Keratinocyte (primary cell): ENCODE measurements at regions not wholly inside any gene's neighbourhood (a gene's known extent, or its start where the extent isn't known, plus 50 kb on each side); places are given as distances from the start of the nearest gene placed in this dataset.

Experiments used
- DNase-seq: peaks from one replicate; pipeline ENCODE4 v3.0.0-alpha.2; 2011; ENCODE audit warnings: low read depth, missing footprints, low spot score
- FAIRE-seq: peaks from 2 replicates; lab custom pipeline; 2011; peaks lifted over from hg19 to GRCh38; lab: Jason Lieb, UNC
- H2AFZ ChIP-seq: 2 replicates; pipeline ENCODE4 v1.6.0; 2012; ENCODE audit warnings: low read length, control low read depth, inconsistent platforms; ENCODE audit not compliant: control insufficient read depth
- H3K27ac ChIP-seq: 2 replicates; pipeline ENCODE4 v1.5.1; 2011; ENCODE audit warnings: low read length; ENCODE audit not compliant: control insufficient read depth, insufficient read depth
- H3K27me3 ChIP-seq: 3 replicates; pipeline ENCODE4 v1.6.0; 2011; ENCODE audit warnings: low read length; ENCODE audit not compliant: control insufficient read depth, insufficient read depth; ENCODE audit errors: extremely low read depth
- H3K36me3 ChIP-seq, 2 experiments: 2 replicates in 1 of 2; 3 replicates in 1 of 2; pipeline ENCODE4 v1.5.1; 2011; ENCODE audit warnings: low read length in 2 of 2, mild to moderate bottlenecking in 1 of 2; ENCODE audit not compliant: control insufficient read depth in 2 of 2, insufficient read depth in 2 of 2; ENCODE audit errors: extremely low read depth in 1 of 2
- H3K4me1 ChIP-seq: 3 replicates; pipeline ENCODE4 v1.5.1; 2011; ENCODE audit warnings: low read length; ENCODE audit not compliant: control insufficient read depth, insufficient read depth; ENCODE audit errors: extremely low read depth
- H3K4me2 ChIP-seq: 3 replicates; pipeline ENCODE4 v1.6.0; 2011; ENCODE audit warnings: low read depth, low read length; ENCODE audit not compliant: control insufficient read depth, insufficient read depth; ENCODE audit errors: extremely low read depth
- H3K4me3 ChIP-seq, 3 experiments: fragments of 200-600 bp in 1 of 3; sonication (generic) in 1 of 3; 2 replicates in 2 of 3; 3 replicates in 1 of 3; pipeline ENCODE4 v1.5.1; 2011 to 2016; ENCODE audit warnings: low read length in 3 of 3, mild to moderate bottlenecking in 3 of 3, control low read depth in 2 of 3, inconsistent platforms in 1 of 3, low read depth in 1 of 3, mixed read lengths in 1 of 3, mixed run types in 1 of 3, moderate library complexity in 1 of 3; ENCODE audit not compliant: control insufficient read depth in 2 of 3, insufficient read depth in 2 of 3; ENCODE audit errors: extremely low read depth in 1 of 3
- H3K79me2 ChIP-seq: 2 replicates; pipeline ENCODE4 v1.6.0; 2012; ENCODE audit warnings: low read length; ENCODE audit not compliant: control insufficient read depth, insufficient read depth
- H3K9ac ChIP-seq: 3 replicates; pipeline ENCODE4 v1.6.0; 2011; ENCODE audit warnings: low read length; ENCODE audit not compliant: control insufficient read depth, insufficient read depth; ENCODE audit errors: extremely low read depth
- H3K9me1 ChIP-seq: 3 replicates; pipeline ENCODE4 v1.6.0; 2011; ENCODE audit warnings: low read length; ENCODE audit not compliant: control insufficient read depth, insufficient read depth; ENCODE audit errors: extremely low read depth
- H3K9me3 ChIP-seq: 2 replicates; pipeline ENCODE4 v1.5.1; 2012; ENCODE audit warnings: low read depth, low read length; ENCODE audit not compliant: control insufficient read depth
- H4K20me1 ChIP-seq: 3 replicates; pipeline ENCODE4 v1.6.0; 2011; ENCODE audit warnings: low read length; ENCODE audit not compliant: control insufficient read depth, insufficient read depth; ENCODE audit errors: extremely low read depth
- EZH2 ChIP-seq: IDR thresholded peaks from one replicate; pipeline ENCODE4 v1.6.1; 2012; ENCODE audit warnings: inconsistent platforms, mild to moderate bottlenecking, low read length, moderate library complexity
- dilution Hi-C: fragments of 300-500 bp; cut with MboI; formaldehyde crosslinking; loops from one replicate; pipeline ENCODE4 v1.7.0; 2020; ENCODE audit warnings: low sequenced_read_pairs; ENCODE audit not compliant: extremely low pct_ligation_motif_present
- TF ChIP-seq, protein P1 (sequence below), 3 experiments: IDR thresholded peaks in 1 of 3; conservative IDR thresholded peaks in 1 of 3; optimal IDR thresholded peaks in 1 of 3; 2 replicates in 2 of 3; 3 replicates in 1 of 3; pipeline versions ENCODE3 to v1.5.1; 2011; ENCODE audit warnings: low read length in 3 of 3, mild to moderate bottlenecking in 3 of 3, moderate library complexity in 2 of 3, control low read depth in 1 of 3, inconsistent platforms in 1 of 3; ENCODE audit not compliant: insufficient read depth in 2 of 3; ENCODE audit errors: extremely low read depth in 1 of 3

DNA sequence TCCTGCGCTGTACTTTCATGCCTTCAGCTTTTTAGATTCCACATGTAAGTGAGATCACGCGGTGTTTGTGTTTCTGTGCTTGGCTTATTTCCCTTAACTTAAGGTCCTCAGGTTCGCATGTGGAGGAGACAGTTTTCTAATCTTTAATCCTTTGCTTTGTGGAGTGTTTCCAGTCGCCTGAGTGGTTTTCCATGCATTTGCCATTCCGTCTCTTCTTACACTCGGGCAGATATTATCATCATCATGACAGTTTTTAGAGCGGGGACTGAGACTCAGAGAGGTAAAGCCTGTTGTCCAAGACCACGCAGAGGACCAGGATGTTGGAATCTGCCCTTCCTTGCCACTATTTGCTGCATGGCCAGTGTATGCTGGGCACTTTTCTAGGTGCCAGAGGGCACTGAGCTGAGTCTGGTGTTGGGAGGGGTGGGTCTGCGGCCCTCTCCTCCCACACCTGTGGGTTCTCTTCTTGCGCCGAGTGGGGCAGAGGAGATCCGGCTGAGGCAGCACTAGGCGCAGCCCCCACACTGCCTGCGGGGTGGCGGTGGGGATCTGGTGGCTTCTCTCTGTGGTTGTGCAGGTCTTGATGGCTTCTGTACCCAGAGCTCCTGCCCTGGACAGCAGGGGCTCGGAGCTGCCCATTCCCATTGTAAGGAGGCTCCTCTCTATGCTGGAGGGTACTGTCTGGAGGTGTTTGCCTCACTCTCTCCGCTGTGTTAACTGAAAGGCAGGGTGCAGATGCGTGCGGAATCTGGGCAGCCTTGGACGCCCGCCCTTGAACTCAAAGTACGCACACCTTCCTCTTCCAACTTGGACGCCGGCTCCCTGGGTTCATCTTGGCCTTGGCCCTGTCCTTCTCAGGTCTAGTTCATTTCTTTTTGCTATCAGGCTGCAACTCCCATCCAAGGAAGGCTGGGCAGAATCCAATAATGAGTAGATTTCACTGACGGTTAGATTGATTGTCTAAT, 156.0 kb upstream of the RGMA start:
- Histone ChIP-seq H3K27me3 (no peaks in the 10 kb centered on the region), H3K4me3 (no peak overlapping the region), H3K4me2 (no peak overlapping the region), H3K9me3 (no peaks in the 10 kb centered on the region), H3K36me3 (no peaks in the 10 kb centered on the region), H3K79me2 (no peaks in the 10 kb centered on the region), H3K9me1 (no peaks in the 10 kb centered on the region), H3K4me1 (no peaks in the 10 kb centered on the region), H3K9ac (no peak overlapping the region), H4K20me1 (no peaks in the 10 kb centered on the region), H2AFZ (no peak overlapping the region), H3K27ac (no peak overlapping the region)
- dilution Hi-C loops: no loop called here
- TF ChIP-seq, protein P1, sequence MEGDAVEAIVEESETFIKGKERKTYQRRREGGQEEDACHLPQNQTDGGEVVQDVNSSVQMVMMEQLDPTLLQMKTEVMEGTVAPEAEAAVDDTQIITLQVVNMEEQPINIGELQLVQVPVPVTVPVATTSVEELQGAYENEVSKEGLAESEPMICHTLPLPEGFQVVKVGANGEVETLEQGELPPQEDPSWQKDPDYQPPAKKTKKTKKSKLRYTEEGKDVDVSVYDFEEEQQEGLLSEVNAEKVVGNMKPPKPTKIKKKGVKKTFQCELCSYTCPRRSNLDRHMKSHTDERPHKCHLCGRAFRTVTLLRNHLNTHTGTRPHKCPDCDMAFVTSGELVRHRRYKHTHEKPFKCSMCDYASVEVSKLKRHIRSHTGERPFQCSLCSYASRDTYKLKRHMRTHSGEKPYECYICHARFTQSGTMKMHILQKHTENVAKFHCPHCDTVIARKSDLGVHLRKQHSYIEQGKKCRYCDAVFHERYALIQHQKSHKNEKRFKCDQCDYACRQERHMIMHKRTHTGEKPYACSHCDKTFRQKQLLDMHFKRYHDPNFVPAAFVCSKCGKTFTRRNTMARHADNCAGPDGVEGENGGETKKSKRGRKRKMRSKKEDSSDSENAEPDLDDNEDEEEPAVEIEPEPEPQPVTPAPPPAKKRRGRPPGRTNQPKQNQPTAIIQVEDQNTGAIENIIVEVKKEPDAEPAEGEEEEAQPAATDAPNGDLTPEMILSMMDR (optimal IDR thresholded peaks at IDR 0.05 in 1 of 3, IDR thresholded peaks at IDR 0.05 in 1 of 3, conservative IDR thresholded peaks at IDR 0.05 in 1 of 3; ENCODE audit: extremely low read depth in 1 of 3, insufficient read depth in 2 of 3, low read length in 3 of 3): no peak
- TF ChIP-seq EZH2: no peak
- DNase-seq (no peak), FAIRE-seq (no peak)

GRCh38 chr15:93243573-93243972, 154.6 kb upstream of the RGMA start:
- no peaks in the 10 kb centered on the region for H4K20me1 ChIP-seq
- DNase-seq: no peak
- no peak overlapping the region for H3K4me2 ChIP-seq
- no peak for FAIRE-seq
- H3K9ac ChIP-seq: no peak overlapping the region
- H3K9me3 ChIP-seq: no peaks in the 10 kb centered on the region
- TF ChIP-seq EZH2: no peak
- TF ChIP-seq, protein P1 (optimal IDR thresholded peaks at IDR 0.05 in 1 of 3, IDR thresholded peaks at IDR 0.05 in 1 of 3, conservative IDR thresholded peaks at IDR 0.05 in 1 of 3; ENCODE audit: extremely low read depth in 1 of 3, insufficient read depth in 2 of 3, low read length in 3 of 3): no peak
- no peak overlapping the region for H3K27ac ChIP-seq
- no peak overlapping the region for H2AFZ ChIP-seq
- H3K4me3 ChIP-seq: no peak overlapping the region
- no peaks in the 10 kb centered on the region for H3K36me3 ChIP-seq
- no peaks in the 10 kb centered on the region for H3K9me1 ChIP-seq
- no peaks in the 10 kb centered on the region for H3K27me3 ChIP-seq
- no peaks in the 10 kb centered on the region for H3K4me1 ChIP-seq
- dilution Hi-C loops: no loop called here
- no peaks in the 10 kb centered on the region for H3K79me2 ChIP-seq
